ENCODE measurements at regions not wholly inside any gene's neighbourhood (a gene's known extent, or its start where the extent isn't known, plus 50 kb on each side); places are given as distances from the start of the nearest gene placed in this dataset.

- Histone ChIP-seq H3K9me3 (ENCODE audit: control insufficient read depth in 2 of 2, insufficient read depth in 1 of 2, low read depth in 1 of 2, low read length in 1 of 2) (no peaks in the 10 kb centered on the region), H3K4me1 (ENCODE audit: control insufficient read depth in 2 of 2, insufficient read depth in 2 of 2, low read length in 1 of 2) (no peaks in the 10 kb centered on the region), H3K27me3 (ENCODE audit: control insufficient read depth in 1 of 2, insufficient read depth in 2 of 2, low read length in 2 of 2) (no peaks in the 10 kb centered on the region), H3K36me3 (ENCODE audit: control insufficient read depth in 2 of 2, insufficient read depth in 2 of 2, low read length in 1 of 2) (no peaks in the 10 kb centered on the region), H3K27ac (ENCODE audit: low read depth in 2 of 2, low read length in 1 of 2) (no peak overlapping the region), H3K4me3 (ENCODE audit: low read depth in 1 of 2, low read length in 2 of 2) (no peak overlapping the region)
- 89 to 93% methylated on average over 1 of the region's 1 CpG for WGBS, 2 donors
These were observed 87.9 kb upstream of the TMEM106B start for GRCh38 chr7:12123172-12123571.

- no peaks in the 10 kb centered on the region for H3K36me3 ChIP-seq (ENCODE audit: control insufficient read depth in 2 of 2, insufficient read depth in 2 of 2, low read length in 1 of 2)
- WGBS, 2 donors: 67 to 69% methylated on average over 6 of the region's 6 CpGs
- H3K4me3 ChIP-seq (ENCODE audit: low read depth in 1 of 2, low read length in 2 of 2): no peak overlapping the region
- H3K27me3 ChIP-seq (ENCODE audit: control insufficient read depth in 1 of 2, insufficient read depth in 2 of 2, low read length in 2 of 2): no peaks in the 10 kb centered on the region
- H3K27ac ChIP-seq (ENCODE audit: low read depth in 2 of 2, low read length in 1 of 2): no peak overlapping the region
- H3K9me3 ChIP-seq (ENCODE audit: control insufficient read depth in 2 of 2, insufficient read depth in 1 of 2, low read depth in 1 of 2, low read length in 1 of 2): no peaks in the 10 kb centered on the region
- no peaks in the 10 kb centered on the region for H3K4me1 ChIP-seq (ENCODE audit: control insufficient read depth in 2 of 2, insufficient read depth in 2 of 2, low read length in 1 of 2)
These were observed 87.1 kb upstream of the TMEM106B start for GRCh38 chr7:12124028-12124427.

GRCh38 chr7:12127455-12127854 is 83.6 kb upstream of the TMEM106B start:
- Histone ChIP-seq H3K27me3 (ENCODE audit: control insufficient read depth in 1 of 2, insufficient read depth in 2 of 2, low read length in 2 of 2) (no peaks in the 10 kb centered on the region), H3K27ac (ENCODE audit: low read depth in 2 of 2, low read length in 1 of 2) (no peak overlapping the region), H3K36me3 (ENCODE audit: control insufficient read depth in 2 of 2, insufficient read depth in 2 of 2, low read length in 1 of 2) (no peaks in the 10 kb centered on the region), H3K4me1 (ENCODE audit: control insufficient read depth in 2 of 2, insufficient read depth in 2 of 2, low read length in 1 of 2) (no peaks in the 10 kb centered on the region), H3K9me3 (ENCODE audit: control insufficient read depth in 2 of 2, insufficient read depth in 1 of 2, low read depth in 1 of 2, low read length in 1 of 2) (no peaks in the 10 kb centered on the region), H3K4me3 (ENCODE audit: low read depth in 1 of 2, low read length in 2 of 2) (no peak overlapping the region)

- Histone ChIP-seq H3K4me1 (ENCODE audit: control insufficient read depth in 2 of 2, insufficient read depth in 2 of 2, low read length in 1 of 2) (no peaks in the 10 kb centered on the region), H3K9me3 (ENCODE audit: control insufficient read depth in 2 of 2, insufficient read depth in 1 of 2, low read depth in 1 of 2, low read length in 1 of 2) (no peaks in the 10 kb centered on the region), H3K27ac (ENCODE audit: low read depth in 2 of 2, low read length in 1 of 2) (no peak overlapping the region), H3K36me3 (ENCODE audit: control insufficient read depth in 2 of 2, insufficient read depth in 2 of 2, low read length in 1 of 2) (no peaks in the 10 kb centered on the region), H3K27me3 (ENCODE audit: control insufficient read depth in 1 of 2, insufficient read depth in 2 of 2, low read length in 2 of 2) (no peaks in the 10 kb centered on the region), H3K4me3 (ENCODE audit: low read depth in 1 of 2, low read length in 2 of 2) (no peak overlapping the region)
These were observed 80.5 kb upstream of the TMEM106B start for GRCh38 chr7:12130609-12131008.

- no peaks in the 10 kb centered on the region for H3K27me3 ChIP-seq (ENCODE audit: control insufficient read depth in 1 of 2, insufficient read depth in 2 of 2, low read length in 2 of 2)
- no peaks in the 10 kb centered on the region for H3K4me1 ChIP-seq (ENCODE audit: control insufficient read depth in 2 of 2, insufficient read depth in 2 of 2, low read length in 1 of 2)
- H3K36me3 ChIP-seq (ENCODE audit: control insufficient read depth in 2 of 2, insufficient read depth in 2 of 2, low read length in 1 of 2): no peaks in the 10 kb centered on the region
- no peak overlapping the region for H3K27ac ChIP-seq (ENCODE audit: low read depth in 2 of 2, low read length in 1 of 2)
- H3K9me3 ChIP-seq (ENCODE audit: control insufficient read depth in 2 of 2, insufficient read depth in 1 of 2, low read depth in 1 of 2, low read length in 1 of 2): no peaks in the 10 kb centered on the region
- no peak overlapping the region for H3K4me3 ChIP-seq (ENCODE audit: low read depth in 1 of 2, low read length in 2 of 2)
These were observed 80.0 kb upstream of the TMEM106B start for GRCh38 chr7:12131122-12131521.

- no peak overlapping the region for H3K4me3 ChIP-seq (ENCODE audit: low read depth in 1 of 2, low read length in 2 of 2)
- no peaks in the 10 kb centered on the region for H3K4me1 ChIP-seq (ENCODE audit: control insufficient read depth in 2 of 2, insufficient read depth in 2 of 2, low read length in 1 of 2)
- no peaks in the 10 kb centered on the region for H3K9me3 ChIP-seq (ENCODE audit: control insufficient read depth in 2 of 2, insufficient read depth in 1 of 2, low read depth in 1 of 2, low read length in 1 of 2)
- no peaks in the 10 kb centered on the region for H3K27me3 ChIP-seq (ENCODE audit: control insufficient read depth in 1 of 2, insufficient read depth in 2 of 2, low read length in 2 of 2)
- H3K36me3 ChIP-seq (ENCODE audit: control insufficient read depth in 2 of 2, insufficient read depth in 2 of 2, low read length in 1 of 2): no peaks in the 10 kb centered on the region
- no peak overlapping the region for H3K27ac ChIP-seq (ENCODE audit: low read depth in 2 of 2, low read length in 1 of 2)
These were observed 77.2 kb upstream of the TMEM106B start for GRCh38 chr7:12133865-12134264.

DNA sequence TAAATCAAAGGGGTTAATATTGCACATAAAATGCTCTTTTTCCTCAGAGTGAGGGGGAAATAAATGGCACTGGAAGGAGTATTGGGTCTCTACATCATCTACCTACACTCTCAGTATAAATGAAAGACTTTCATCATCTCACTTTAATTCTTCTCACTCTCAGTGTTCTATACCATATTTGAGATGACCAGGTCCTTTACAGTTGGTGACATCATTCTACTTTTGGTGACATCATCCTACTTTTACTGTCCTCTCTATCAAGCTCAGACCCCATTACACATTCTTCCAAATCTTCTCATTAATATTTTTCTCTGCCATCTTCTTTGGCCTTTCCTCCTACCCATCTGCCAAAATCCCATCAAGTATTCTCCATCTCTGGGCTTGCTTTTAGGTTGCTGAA is 74.6 kb upstream of the TMEM106B start:
- no peaks in the 10 kb centered on the region for H3K36me3 ChIP-seq (ENCODE audit: control insufficient read depth in 2 of 2, insufficient read depth in 2 of 2, low read length in 1 of 2)
- no peak overlapping the region for H3K27ac ChIP-seq (ENCODE audit: low read depth in 2 of 2, low read length in 1 of 2)
- no peaks in the 10 kb centered on the region for H3K9me3 ChIP-seq (ENCODE audit: control insufficient read depth in 2 of 2, insufficient read depth in 1 of 2, low read depth in 1 of 2, low read length in 1 of 2)
- no peak overlapping the region for H3K4me3 ChIP-seq (ENCODE audit: low read depth in 1 of 2, low read length in 2 of 2)
- no peaks in the 10 kb centered on the region for H3K4me1 ChIP-seq (ENCODE audit: control insufficient read depth in 2 of 2, insufficient read depth in 2 of 2, low read length in 1 of 2)
- H3K27me3 ChIP-seq (ENCODE audit: control insufficient read depth in 1 of 2, insufficient read depth in 2 of 2, low read length in 2 of 2): no peaks in the 10 kb centered on the region

DNA sequence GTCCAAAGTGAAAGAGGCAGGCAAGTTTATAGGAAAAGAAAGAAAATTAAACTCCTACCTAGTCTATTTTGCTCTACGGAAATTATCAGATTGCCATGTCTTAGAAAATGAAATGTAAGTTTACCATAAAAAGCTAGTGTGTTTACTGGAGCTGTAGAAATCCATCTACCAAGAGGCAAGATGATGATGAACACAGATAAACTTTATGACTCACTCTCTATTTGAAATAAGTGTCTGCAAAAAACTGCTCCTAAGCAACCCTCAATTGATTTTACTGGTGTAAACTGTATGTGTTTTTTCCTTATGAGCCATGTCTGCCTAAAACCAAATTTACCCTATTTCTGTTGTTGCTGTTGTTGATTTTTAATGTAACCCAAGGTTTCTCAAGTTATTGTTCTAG is 73.8 kb upstream of the TMEM106B start:
- no peaks in the 10 kb centered on the region for H3K36me3 ChIP-seq (ENCODE audit: control insufficient read depth in 2 of 2, insufficient read depth in 2 of 2, low read length in 1 of 2)
- no peak overlapping the region for H3K4me3 ChIP-seq (ENCODE audit: low read depth in 1 of 2, low read length in 2 of 2)
- no peaks in the 10 kb centered on the region for H3K27me3 ChIP-seq (ENCODE audit: control insufficient read depth in 1 of 2, insufficient read depth in 2 of 2, low read length in 2 of 2)
- no peaks in the 10 kb centered on the region for H3K9me3 ChIP-seq (ENCODE audit: control insufficient read depth in 2 of 2, insufficient read depth in 1 of 2, low read depth in 1 of 2, low read length in 1 of 2)
- H3K4me1 ChIP-seq (ENCODE audit: control insufficient read depth in 2 of 2, insufficient read depth in 2 of 2, low read length in 1 of 2): no peaks in the 10 kb centered on the region
- 31 to 38% methylated on average over 1 of the region's 1 CpG for WGBS, 2 donors
- no peak overlapping the region for H3K27ac ChIP-seq (ENCODE audit: low read depth in 2 of 2, low read length in 1 of 2)

DNA sequence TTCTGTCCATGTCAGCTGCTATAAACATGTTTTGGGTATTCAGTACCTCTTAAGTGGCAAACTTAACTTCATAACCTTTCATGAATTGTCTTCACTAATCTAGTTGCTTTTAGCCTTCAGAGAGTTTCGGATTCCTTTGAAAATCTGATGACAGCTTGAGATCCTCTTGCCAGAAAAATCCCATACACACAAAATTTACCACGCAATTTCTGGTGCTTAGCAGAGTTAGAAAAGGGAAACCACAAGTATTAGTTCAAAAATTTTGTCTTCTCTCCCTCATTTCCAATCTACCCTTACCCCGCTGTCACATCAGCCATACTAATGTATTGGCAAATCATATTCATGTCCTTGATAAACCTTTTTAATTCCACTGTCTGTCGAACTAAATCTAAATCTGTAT is 72.7 kb upstream of the TMEM106B start:
- H3K4me1 ChIP-seq (ENCODE audit: control insufficient read depth in 2 of 2, insufficient read depth in 2 of 2, low read length in 1 of 2): no peaks in the 10 kb centered on the region
- no peaks in the 10 kb centered on the region for H3K27me3 ChIP-seq (ENCODE audit: control insufficient read depth in 1 of 2, insufficient read depth in 2 of 2, low read length in 2 of 2)
- no peak overlapping the region for H3K27ac ChIP-seq (ENCODE audit: low read depth in 2 of 2, low read length in 1 of 2)
- WGBS, 2 donors: 77 to 82% methylated on average over 4 of the region's 4 CpGs
- H3K4me3 ChIP-seq (ENCODE audit: low read depth in 1 of 2, low read length in 2 of 2): no peak overlapping the region
- no peaks in the 10 kb centered on the region for H3K9me3 ChIP-seq (ENCODE audit: control insufficient read depth in 2 of 2, insufficient read depth in 1 of 2, low read depth in 1 of 2, low read length in 1 of 2)
- no peaks in the 10 kb centered on the region for H3K36me3 ChIP-seq (ENCODE audit: control insufficient read depth in 2 of 2, insufficient read depth in 2 of 2, low read length in 1 of 2)

GRCh38 chr7:12139416-12139815 is 71.7 kb upstream of the TMEM106B start:
- 85 to 90% methylated on average over 6 of the region's 6 CpGs for WGBS, 2 donors
- Histone ChIP-seq H3K4me1 (ENCODE audit: control insufficient read depth in 2 of 2, insufficient read depth in 2 of 2, low read length in 1 of 2) (no peaks in the 10 kb centered on the region), H3K27me3 (ENCODE audit: control insufficient read depth in 1 of 2, insufficient read depth in 2 of 2, low read length in 2 of 2) (no peaks in the 10 kb centered on the region), H3K4me3 (ENCODE audit: low read depth in 1 of 2, low read length in 2 of 2) (no peak overlapping the region), H3K36me3 (ENCODE audit: control insufficient read depth in 2 of 2, insufficient read depth in 2 of 2, low read length in 1 of 2) (no peaks in the 10 kb centered on the region), H3K9me3 (ENCODE audit: control insufficient read depth in 2 of 2, insufficient read depth in 1 of 2, low read depth in 1 of 2, low read length in 1 of 2) (no peaks in the 10 kb centered on the region), H3K27ac (ENCODE audit: low read depth in 2 of 2, low read length in 1 of 2) (no peak overlapping the region)
